Stimulated activated CD4-positive, alpha-beta T cell treated with anti-CD3 and anti-CD28 coated beads, Interleukin-1b, Interleukin-23, amount 100 ng/mL, for 1 hour (primary cell): ENCODE measurements at regions not wholly inside any gene's neighbourhood (a gene's known extent, or its start where the extent isn't known, plus 50 kb on each side); places are given as distances from the start of the nearest gene placed in this dataset.
A peak's percentile ranks its signal among the peaks of the same experiment; 100 is the strongest.

Source experiments
- DNase-seq, 2 donors: peaks; one replicate each; pipeline ENCODE4 v3.0.0-alpha.2; 2020; ENCODE audit warnings: low read depth in 2 of 2

- DNase-seq = no peak
Measured at GRCh38 chr13:44242766-44243165, 130.9 kb upstream of the SERP2 start.

- no peak for DNase-seq
Measured at GRCh38 chr13:44243198-44243857, 130.3 kb upstream of the SERP2 start.

- DNase-seq = no peak
Measured at GRCh38 chr13:44244288-44244687, 129.3 kb upstream of the SERP2 start.

GRCh38 chr13:44249431-44249836 is 124.2 kb upstream of the SERP2 start:
- no peak for DNase-seq

GRCh38 chr13:44252938-44253337 is 120.7 kb upstream of the SERP2 start:
- no peak for DNase-seq

- no peak for DNase-seq
Measured at GRCh38 chr13:44255771-44256364, 117.8 kb upstream of the SERP2 start.

- DNase-seq = no peak
Measured at GRCh38 chr13:44257796-44258195, 115.8 kb upstream of the SERP2 start.

GRCh38 chr13:44259045-44260027 is 114.3 kb upstream of the SERP2 start:
- peak; percentile 13 to 54 for DNase-seq

GRCh38 chr13:44260336-44260735 is 113.3 kb upstream of the SERP2 start:
- DNase-seq = no peak

GRCh38 chr13:44263751-44264620 is 109.6 kb upstream of the SERP2 start:
- no peak for DNase-seq

GRCh38 chr13:44266305-44266704 is 107.3 kb upstream of the SERP2 start:
- no peak for DNase-seq

- DNase-seq = no peak
Measured at GRCh38 chr13:44266772-44267171, 106.9 kb upstream of the SERP2 start.

GRCh38 chr13:44267203-44267602 is 106.4 kb upstream of the SERP2 start:
- DNase-seq = no peak

- no peak for DNase-seq
Measured at GRCh38 chr13:44267980-44268379, 105.6 kb upstream of the SERP2 start.

GRCh38 chr13:44268980-44269379 is 104.6 kb upstream of the SERP2 start:
- no peak for DNase-seq

- DNase-seq = no peak
Measured at GRCh38 chr13:44270150-44270549, 103.5 kb upstream of the SERP2 start.

- no peak for DNase-seq
Measured at GRCh38 chr13:44271031-44271455, 102.6 kb upstream of the SERP2 start.

GRCh38 chr13:44271473-44271872 is 102.2 kb upstream of the SERP2 start:
- no peak for DNase-seq

GRCh38 chr13:44271915-44272341 is 101.7 kb upstream of the SERP2 start:
- DNase-seq = no peak

GRCh38 chr13:44272692-44273091 is 100.9 kb upstream of the SERP2 start:
- DNase-seq = no peak

GRCh38 chr13:44273216-44273615 is 100.4 kb upstream of the SERP2 start:
- no peak for DNase-seq
